GM18868 (cell line): ENCODE measurements at regions not wholly inside any gene's neighbourhood (a gene's known extent, or its start where the extent isn't known, plus 50 kb on each side); places are given as distances from the start of the nearest gene placed in this dataset.
A peak's percentile ranks its signal among the peaks of the same experiment; 100 is the strongest.

Experiments
- ATAC-seq: cut with Tn5 transposase; IDR thresholded peaks from one replicate; pipeline ENCODE4 v1.9.1; 2021; ENCODE audit warnings: mild to moderate bottlenecking, moderate library complexity; ENCODE audit not compliant: unreplicated experiment

DNA sequence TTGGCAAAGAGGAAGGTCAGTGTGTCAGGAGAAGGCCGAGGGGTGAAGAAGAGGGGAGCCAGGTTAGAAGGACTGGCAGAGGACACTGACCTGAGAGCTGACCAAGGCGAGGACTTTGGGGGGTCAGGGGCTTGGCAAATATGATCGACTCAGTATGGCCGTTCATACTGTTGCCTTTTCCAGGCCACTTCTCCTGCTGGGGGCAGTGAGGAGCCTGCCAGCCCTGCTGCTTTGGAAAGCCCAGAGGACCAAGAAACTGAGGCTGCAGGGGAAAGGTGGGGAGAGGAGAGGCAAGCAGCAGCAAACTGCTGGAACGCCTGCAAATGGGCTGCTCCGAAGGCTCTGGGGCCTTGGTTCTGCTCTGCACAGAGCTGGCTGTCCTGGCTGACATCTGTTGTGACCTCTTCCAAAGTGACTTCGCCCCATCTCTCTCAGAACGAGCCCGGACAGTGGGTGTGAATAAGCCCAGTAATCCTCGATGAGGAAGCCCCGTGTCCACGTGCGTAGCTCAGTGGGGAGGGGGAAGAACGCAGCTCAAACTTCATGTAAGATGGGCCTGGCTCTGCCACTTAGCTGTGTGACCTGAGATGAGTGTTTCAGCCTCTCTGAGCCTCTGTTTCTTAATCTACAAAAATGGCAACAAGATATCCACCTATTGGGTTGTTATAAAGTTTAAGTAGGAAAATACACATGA is 111.3 kb downstream of the SALL1 start:
- ATAC-seq: no peak

DNA sequence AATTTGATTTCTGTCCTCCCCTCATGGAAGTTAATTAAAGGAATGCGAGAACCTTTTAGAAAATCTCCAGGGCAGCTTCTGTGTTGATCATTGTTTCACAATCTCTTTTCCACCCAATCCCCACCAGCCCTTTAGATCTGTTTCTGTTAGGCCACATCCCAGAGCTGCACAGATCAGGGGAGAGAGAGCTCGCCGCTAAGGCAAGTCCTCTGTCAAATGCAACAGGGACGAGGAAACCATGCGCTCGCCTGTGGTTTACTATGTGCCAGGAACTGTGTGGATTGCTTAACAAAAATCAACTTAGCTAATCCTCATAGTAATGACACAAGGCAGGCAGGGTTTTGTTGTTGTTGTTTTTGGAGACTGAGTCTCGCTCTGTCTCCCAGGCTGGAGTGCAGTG is 115.4 kb downstream of the SALL1 start:
- ATAC-seq: no peak

DNA sequence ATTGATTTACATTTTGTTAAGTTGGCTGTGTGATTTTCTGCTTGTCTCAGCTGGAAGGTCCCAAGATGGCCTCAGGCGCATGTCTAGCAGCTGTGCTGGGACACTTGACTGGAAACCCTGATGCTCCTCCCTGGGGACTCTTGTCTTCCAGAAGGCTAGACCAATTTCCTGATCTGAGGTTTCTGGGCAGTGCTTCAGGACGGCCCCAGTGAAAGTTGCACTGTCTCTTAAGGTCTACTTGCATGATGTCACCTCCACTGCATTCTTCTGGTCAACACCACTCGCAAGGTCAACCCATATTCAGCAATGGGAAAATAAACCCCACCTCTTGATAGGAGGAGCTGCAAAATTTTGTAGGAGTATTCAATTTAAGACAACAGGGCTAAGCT is 116.0 kb downstream of the SALL1 start:
- no peak for ATAC-seq

DNA sequence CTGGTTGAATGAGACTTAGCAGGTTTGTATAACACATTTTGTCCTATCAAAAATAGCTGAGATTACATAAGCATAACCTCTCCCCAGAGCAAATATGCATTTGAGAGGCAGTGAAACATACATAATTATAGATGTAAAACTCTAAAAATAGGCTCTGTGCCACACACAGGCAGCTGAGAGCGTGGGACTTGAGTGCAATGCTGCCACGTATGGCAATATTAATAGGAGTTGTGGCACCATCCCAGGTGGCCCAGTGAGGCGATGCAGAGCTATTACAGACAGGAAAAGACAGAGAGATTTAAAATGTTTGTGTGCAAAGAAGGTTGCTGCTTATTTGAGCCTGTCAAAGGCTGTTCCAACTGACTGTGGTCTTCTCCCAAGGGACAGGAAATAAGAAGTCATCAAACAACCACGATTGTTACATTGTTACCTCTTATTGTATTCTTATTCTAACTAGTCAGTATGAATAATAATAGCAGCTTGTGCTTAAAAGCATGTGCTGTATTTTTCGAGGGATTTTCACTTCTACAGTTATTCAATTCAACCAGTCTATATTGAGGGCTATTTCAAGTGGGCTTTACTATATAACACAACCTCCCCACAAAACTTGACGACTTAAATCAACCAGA is 116.5 kb downstream of the SALL1 start:
- no peak for ATAC-seq

DNA sequence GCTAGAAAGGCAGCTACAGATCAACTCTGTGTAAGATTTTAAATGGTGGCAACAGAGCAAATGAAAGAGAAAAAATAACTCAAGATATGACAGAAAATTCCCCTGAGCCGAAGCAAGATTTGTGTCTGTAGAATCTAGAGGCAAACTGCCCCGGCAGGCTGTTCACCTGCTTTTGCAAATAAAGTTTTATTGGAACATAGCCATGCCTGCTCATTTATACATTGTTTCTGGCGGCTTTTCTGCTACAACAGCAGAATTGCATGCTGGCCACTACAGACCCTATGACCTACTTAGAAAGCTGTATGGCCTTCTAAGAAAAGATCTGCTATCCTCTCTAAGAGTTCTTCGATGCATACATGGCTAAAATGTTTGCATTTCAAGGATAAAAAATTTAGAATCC is 119.5 kb downstream of the SALL1 start:
- no peak for ATAC-seq

DNA sequence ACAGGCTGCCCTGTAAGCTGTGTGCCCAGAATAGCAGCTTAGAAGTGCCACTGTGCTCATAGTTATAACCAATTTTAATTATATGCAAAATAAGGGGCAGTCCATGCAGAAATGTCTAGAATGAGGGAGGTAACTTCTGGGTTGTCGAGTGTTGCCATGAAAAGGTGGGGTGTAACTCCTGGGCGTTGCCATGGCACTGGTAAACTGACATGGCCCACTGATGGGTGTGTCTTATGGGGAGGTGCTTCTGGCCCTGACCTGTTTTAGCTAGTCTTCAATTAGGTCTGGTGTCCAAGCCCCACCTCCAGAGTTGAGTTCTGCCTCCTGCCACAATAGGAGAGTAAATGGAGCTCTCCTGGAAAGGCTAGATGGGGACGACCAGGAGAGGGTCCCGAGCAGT is 120.6 kb downstream of the SALL1 start:
- no peak for ATAC-seq

DNA sequence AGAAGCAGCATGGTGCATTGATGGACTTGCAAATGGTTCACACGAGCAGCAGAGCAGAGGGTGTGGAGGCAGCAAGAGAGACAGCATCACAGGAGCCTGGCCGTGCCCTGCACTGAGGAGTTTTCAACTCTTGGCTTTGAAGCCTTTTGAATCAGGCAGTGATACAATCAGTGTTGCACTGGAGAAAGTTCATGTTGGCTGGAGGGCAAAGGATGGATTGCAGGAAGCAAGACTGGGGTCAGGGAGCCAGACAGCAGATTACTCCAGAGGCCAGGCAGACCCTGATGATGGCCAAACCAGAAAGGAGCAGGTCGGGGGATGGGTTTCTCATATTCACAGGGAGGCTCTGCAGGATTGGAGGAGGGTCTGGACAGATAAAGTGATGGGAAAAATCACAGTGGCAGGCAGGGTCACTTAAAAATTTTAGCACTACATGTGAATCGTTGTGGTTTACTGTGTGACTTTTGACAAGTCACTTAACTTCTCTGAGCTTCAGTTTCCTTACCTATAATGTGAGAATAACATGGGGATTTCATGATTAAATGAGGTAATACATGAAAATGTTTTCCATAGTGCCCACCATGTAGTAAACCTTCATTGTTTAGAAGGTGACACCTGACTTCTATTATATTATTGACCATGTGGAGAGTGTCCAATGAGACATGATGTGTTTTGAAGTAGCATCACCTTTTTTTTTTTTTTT is 125.3 kb downstream of the SALL1 start:
- ATAC-seq: no peak

DNA sequence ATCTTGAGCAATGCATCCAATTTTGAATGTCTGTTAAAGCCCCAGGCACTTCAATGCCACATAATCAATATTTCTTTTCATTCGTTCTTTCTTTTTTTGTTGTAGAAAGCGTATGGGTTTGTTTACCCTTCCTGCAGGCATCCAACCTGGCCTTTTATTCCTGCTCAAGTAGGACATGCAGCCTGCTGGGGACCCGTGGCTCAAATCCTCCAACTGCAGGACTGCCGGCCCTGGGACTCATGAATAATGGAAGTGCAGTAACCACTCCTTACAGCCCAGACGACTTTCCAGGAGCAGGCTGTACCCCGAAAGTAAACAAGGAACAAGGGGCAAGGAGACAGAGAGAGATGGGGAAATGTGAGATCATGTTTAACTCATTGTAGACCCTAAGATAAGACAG is 126.4 kb downstream of the SALL1 start:
- ATAC-seq: no peak

DNA sequence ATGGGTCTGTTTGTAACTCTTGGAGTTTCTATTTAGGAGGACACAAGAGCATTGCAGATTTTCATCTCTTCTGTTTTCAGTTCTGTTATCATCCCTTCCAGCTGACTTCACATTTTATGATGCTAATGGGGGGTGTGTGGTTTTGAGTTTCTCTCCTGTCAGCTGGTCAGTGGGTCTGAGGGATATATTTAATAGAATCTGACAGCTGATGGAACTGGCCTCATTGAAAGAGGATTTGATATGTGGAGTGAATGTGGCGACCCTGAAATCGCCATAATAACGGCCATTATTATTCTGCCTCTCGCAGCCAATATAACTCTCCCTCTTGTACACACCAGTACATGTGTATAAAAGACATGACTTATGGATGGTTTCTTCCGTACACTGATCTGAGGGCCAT is 128.1 kb downstream of the SALL1 start:
- no peak for ATAC-seq

DNA sequence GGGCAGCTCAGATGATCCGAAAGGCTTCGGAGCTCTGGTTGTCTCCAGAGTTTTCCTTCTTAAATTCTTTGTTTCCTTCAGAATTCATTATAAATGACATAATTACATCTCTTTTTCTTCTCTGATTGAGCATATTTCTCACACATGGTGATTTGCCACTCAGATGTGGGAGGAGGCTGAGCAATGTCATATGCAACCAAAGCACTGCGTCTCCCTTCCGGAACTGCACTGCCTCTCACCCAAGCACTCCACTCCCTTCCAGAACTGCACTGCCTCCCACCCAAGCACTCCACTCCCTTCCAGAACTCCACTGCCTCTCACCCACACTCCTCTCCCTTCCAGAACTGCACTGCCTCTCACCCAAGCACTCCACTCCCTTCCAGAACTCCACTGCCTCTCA is 131.5 kb downstream of the SALL1 start:
- ATAC-seq: no peak

DNA sequence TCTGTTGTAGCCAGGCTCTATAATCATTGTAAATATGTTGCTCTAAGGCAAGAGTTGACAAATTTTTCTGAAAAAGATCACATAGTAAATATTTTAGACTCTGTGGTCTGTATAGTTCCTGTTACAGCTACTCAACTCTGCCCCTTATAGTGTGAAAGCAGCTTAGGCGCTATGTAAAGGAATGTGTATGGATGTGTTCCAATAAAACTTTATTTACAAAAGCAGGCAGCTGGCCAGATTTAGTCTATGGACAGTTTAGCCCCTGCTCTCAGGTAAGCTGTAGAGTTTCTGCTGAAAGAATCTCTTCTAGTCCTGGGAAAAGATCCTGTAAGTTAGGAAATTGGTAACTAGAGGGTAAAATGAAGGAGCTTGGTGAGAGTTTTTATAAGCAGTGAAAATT is 133.1 kb downstream of the SALL1 start:
- ATAC-seq: no peak

DNA sequence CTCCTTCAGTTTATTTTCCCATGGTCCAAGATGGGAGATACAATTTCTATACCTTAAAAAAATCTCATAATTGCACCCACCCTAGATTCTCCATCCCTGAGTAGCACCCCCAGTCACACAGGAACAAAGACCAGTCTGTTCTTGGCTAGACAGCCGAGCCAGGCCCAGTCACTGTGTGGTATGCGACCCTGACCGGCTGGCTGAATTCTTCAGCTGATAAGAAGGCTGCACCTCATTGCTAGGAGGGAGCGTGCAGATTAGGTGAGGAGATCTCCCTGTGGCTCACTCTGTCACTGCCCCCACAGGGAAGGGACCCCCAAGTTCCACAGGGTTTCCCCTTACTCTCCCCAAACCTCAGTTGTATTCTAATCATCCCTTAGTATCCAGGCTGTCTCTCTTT is 138.7 kb downstream of the SALL1 start:
- ATAC-seq: no peak

DNA sequence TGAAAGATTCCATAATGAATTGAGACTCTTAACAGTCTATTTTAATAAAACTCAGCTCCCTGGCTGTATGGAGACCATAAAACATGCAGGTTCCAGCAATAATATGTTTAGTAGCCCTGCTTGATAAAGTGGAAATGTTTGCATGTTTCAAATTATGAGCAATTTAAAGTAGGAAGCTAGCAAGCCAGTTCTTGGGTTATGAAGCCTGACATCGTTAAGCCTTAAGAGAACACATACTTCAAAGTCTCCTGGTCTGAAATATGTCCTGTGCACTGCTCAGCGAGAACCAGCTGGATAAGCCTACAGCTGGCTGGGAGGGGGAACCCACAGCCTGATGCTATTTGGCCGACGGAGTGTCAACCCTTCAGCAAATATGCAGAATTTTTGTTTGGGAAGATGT is 140.3 kb downstream of the SALL1 start:
- no peak for ATAC-seq

DNA sequence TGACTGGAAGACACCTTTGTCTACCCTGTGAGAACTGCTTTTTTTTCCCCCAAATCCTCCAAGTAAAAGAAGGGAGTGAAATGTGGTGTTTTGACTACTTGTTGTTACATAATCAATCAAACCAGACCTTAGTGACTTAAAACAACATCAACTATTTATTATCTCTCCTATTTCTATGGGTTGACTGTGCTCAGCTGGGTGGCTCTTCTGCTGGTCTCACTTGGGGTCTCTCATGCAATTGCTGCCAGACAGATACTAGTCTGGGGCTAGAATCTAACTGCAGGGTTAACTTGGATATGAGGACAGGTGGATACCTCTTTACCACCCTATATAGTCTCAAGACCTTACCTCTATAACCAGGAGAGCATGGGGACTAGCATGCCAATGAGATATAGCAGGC is 141.3 kb downstream of the SALL1 start:
- ATAC-seq: no peak

DNA sequence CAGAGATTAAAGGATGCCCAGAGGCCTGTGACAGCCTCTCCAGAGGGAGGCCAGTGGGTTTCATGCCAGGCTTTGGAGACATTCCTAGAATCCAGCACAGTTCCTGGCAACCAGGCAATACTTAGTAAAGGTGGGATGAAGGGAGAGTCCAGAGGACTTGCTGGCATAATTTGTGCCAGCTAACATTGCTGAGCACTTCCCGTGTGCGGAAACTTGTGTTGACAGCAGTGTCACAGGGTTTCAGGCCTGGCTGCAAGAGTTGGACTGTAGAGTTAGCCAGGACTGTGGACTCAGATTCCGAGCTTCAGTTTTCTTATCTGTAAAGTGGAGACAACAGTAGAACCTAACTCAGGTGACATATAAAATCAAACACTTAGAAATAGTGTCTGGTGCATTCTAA is 141.7 kb downstream of the SALL1 start:
- no peak for ATAC-seq

DNA sequence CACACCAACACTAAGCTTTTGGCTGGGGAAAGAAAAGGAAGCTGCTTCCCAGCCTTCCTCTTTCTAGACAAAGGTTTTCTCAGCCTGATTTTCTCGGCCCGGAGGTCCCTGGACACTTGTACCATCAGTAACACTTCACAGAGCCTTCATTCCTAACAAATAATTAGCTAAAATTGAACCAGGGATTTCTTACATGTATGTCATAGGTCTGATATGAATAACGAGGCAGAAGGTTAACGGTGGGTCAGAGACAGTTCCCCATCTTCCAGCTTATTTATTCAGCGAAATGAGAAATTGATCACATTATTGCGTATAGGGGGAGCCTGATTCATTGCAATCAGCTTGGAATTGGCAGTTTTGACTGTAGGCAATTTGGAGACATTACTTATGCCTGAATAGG is 142.5 kb downstream of the SALL1 start:
- ATAC-seq: no peak

DNA sequence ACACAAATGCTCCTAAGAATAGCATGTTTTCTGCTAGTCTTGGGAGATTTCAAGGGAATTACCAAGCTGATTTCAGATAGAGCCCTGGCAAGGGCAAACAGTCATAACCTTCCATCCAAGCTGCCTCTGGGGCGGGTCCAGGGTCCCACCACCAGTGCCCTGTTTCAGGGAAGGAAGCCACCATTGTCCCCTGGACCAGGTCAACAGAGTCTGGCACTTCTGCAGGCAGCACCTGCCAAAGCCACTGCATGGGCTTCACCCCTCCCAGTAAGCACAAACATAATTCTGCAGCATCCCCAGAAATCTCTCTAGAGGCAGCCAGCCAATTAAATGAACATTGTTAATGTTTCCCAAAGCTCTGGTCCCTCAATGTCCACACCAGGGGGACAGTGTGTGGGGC is 143.0 kb downstream of the SALL1 start:
- no peak for ATAC-seq

DNA sequence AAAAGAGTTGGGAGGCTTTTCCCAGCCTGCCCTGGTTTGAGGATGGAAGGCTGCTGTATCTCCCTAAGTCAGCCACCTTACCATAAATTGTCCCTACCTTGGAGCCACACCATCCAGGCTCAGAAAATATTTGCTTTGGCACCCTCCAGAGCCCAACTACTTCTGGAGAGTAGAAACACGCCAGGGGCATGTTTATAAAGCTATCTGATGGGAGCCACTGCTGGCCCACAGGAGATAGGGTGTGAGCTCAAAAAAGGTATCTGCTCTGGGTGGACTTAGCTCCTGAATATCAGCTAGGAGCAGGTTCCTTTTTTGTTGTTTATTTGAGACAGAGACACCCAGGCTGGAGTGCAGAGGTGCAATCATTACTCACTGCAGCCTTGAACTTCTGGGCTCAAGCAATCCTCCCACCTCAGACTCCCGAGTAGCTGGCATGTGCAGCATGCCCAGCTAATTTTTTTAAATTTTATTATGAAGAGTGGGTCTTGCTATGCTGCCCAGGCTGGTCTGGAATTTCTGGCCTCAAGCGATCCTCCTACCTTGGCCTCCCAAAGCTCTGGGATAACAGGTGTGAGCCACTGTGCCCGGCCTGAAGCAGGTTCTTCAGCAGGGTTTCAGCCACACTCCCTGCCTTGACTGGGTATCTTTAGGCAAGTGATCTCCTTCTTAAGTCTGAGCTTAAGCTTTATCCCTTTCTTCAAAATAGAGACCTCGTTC is 147.1 kb downstream of the SALL1 start:
- no peak for ATAC-seq

DNA sequence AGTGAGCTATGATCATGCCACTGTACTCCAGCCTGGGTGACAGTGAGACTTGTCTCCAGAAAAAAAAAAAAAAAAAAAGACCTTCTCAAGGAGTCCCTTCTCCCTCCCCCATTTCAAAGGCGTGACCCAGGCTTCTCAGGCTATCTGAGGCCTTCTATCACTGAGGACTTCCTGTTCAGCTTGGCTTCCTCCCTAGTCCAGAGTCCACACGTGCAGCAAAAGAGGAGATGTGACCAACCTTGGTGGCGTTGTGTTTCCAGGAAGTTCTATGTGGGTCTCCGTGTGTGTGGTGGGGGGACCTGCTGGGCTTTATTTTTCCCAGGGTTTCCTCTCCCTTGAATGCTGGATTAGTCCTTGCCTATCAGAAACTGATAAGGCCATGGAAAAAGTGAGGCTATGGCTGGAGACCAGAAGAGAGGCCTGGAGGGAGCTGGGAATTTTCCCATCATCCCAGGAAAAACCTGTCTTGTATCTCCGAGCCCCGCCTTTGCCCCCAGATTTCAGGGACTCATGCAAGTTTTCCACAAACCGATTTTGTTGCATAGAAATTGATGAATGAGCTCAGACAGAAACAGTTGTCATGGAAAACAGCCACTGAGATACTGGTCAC is 148.1 kb downstream of the SALL1 start:
- no peak for ATAC-seq

DNA sequence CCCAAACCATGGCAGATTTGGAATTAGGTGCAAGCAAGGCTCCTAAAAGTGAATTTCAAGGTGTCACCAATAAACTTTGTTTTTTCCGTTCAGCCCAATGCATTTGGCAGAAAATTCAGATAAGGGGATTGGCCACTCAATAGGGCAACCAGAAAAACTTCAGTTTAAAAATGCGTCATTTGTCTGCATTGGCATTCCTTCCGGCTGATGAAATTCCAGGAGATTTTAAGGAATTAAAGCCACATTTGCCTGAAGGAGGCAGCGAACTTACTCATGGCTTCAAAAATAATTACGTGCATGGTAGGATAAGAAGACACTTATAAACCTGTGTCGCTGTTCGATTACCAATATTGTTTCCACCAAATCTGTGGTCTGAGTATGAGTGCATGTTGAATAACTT is 151.9 kb downstream of the SALL1 start:
- no peak for ATAC-seq

DNA sequence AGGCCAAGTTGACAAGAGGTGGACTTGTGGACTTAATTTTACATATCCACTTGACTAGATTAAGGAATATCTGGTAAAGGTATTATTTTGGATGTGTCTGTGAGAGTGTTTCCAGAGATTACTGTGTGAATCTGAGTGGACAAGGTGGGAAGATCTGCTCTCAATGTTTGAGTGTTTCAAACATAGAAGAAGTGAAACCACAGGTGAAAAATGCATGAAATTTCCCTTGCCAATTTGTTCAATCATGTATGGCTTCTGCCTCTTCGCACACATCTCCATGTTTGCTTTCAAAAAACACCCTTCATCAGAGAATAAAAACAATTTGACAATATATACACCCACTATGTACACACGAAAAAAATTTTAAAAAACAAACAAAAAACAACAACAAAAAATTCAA is 152.7 kb downstream of the SALL1 start:
- peak; percentile 73 for ATAC-seq
